ENCODE measurements at regions not wholly inside any gene's neighbourhood (a gene's known extent, or its start where the extent isn't known, plus 50 kb on each side); places are given as distances from the start of the nearest gene placed in this dataset.

DNA sequence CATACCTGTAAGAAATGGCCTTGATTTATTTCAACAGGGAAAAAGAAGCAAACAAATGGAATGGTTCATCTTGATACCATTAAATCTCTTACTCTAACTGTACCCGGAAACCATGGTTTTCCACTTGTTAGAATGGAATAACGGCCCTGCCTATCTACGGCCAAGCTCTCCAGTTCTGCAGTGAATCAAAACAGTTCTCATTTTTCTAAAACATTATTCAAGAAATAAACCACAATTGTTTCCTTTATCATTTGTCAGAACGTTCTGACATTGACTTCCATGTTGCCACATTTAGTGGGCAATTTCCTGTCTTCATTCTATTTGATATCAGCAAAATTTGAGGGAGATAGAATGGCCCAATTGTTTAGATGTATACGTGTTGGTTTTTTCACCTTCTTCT lies 118.8 kb upstream of the CDH19 start:
- no peak for TF ChIP-seq POLR2A (IDR thresholded peaks at IDR 0.05)
- TF ChIP-seq CTCF (IDR thresholded peaks at IDR 0.05): no peak
